ENCODE measurements at regions not wholly inside any gene's neighbourhood (a gene's known extent, or its start where the extent isn't known, plus 50 kb on each side); places are given as distances from the start of the nearest gene placed in this dataset.
"Not testable (repeated sequence)": the region's sequence is repeated elsewhere in the genome, so short reads cannot be mapped to it uniquely, and the experiment has no call there.

DNA sequence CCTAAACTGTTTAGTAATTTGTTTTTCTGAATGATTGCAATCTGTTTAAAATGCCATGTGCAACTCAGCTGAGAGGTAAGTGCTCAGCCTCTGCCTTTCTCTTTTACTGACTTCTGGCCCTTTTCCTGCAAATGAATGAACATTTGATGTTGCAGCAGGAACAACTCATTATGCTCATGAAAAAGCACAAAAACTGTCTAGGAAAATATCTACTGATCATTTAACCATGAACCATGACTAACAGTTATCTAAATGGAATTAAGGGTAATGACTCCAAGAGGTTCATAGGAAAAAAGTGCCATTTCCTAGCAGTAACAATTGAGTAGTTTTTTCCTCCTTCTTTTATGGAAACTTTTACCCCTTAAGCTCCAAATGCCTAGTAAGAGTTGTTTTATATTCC, 70.6 kb upstream of the ANKH start:
- no peak for DNase-seq (ENCODE audit: low spot score)

DNA sequence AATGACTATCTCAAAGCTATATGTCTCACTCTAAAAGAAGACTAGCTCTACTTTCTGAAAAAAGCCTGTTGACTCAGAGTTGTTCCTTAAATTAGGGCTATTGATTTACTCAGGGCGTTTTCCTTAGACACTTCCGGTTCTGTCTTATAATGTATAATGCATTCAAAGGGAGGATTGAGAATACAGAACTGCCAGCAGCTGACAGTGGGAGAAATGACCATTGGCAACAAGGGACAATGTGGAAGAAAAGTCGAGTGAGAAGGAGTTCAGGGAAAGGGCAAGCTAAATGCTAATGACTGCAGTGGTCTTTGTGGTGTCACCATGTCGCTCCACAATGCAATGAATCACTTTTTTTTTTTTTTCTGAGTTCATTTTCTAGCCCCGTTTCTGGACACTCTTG, 65.7 kb upstream of the ANKH start:
- DNase-seq (ENCODE audit: low spot score): peak; percentile 9

DNA sequence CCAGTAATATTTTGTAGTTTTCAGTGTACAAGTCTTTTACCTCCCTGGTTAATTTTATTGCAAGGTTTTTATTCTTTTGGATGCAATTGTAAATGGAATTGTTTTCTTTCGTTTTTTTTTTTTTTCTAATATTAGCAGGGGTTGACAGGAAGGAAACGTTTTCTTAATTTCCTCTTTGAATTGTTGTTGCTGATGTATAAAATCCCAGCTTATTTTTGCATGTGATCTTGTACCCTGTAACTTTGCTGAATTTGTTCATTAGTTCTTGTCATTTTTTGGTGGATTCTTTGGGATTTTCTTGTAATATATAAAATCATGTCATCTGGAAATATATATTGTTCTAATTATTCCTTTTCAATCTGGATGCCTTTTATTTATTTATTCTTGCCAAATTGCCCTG, 65.0 kb upstream of the ANKH start:
- no peak for DNase-seq (ENCODE audit: low spot score)

DNA sequence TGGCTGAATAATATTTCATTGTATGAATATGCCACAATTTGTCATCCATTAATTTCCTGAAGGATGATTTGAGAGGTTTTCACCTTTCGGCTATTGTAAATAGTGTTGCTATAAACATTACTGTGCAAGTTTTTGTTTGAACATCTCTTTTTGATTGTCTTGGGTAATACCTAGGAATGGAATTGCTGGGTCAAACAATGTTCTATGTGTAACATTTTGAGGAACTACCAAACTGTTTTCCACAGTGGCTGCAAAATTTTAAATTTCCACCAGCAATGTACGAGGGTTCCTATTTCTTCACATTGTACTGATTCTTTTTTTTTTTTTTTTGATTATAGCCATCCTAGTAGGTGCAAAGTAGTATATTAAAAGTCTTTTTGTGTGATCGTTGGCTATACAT, 63.8 kb upstream of the ANKH start:
- no peak for DNase-seq (ENCODE audit: low spot score)

DNA sequence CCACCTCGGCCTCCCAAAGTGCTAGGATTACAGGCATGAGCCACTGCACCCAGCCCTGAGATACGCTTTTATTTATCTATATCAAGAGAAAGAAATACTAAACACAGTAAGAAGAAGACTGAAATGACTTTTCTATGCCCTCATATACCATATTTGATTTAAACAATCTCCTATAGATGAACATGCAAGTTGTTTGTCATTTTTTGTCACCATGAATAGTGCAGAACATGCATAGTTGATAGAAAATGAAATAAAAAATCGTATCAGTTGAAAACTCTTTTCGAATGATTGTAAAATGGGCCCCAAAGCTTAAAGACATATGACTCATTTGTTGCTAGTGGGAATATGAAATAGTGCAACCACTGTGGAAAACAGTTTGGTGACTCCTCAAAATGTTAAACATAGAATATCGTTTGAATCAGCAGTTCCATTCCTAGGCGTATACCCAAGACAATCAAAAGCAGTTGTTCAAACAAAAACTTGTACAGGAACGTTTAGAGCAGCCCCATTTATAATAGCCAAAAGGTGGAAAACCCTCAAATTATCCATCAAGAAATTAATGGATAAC, 61.4 kb upstream of the ANKH start:
- no peak for DNase-seq (ENCODE audit: low spot score)

DNA sequence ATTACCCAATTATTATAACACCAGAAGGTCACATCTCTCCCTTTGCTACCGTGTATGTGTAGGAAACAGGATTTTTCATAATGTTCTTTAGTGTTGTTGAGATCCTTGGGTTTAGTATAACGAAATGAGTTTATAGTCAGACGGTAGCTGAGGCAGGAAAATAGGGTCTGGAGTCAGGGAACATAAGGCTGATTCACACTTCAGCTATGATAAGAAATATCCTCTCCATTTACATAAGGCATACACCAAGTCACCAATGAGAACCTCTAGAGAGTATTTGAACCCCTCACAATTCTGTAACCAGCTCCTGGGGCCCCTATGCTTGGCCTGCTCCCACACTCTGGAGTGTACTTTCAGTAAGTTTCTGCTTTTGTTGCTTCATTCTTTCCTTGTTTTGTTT, 58.9 kb upstream of the ANKH start:
- no peak for DNase-seq (ENCODE audit: low spot score)

DNA sequence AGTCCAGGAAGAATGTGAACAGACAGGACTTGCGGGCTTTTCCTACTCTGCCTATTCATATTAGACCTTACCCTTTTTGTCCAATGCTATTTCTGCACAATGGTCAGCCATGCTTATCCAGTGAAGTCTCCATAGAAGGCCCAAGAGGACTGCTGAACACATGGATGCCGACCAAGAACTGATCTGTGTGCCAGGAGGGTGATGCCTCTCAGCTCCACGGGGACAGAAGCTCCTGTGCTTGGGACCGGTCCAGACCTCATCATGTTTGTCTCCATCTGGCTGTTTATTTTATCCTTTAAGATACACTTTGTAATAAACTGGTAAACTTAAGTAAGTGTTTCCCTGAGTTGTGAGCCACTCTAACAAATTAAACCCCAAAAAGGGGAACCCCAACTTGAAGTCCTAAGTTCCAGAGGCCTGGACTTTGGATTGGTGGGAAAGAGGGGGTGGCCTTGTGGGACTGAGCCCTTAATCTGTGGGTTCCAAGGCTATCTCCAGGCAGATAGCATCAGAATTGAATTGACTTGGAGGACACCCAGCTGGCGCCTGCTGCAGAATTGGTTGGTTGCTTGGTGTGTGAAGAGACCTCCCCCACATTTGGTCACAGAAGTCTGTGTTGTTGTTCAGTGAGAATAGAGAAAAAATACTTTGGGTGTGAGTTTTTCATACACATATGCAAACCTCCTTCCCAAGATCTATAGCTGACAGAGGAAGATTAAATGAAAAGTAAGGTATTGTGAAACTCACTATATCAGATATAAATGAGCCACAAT, 57.9 kb upstream of the ANKH start:
- DNase-seq (ENCODE audit: low spot score): no peak

DNA sequence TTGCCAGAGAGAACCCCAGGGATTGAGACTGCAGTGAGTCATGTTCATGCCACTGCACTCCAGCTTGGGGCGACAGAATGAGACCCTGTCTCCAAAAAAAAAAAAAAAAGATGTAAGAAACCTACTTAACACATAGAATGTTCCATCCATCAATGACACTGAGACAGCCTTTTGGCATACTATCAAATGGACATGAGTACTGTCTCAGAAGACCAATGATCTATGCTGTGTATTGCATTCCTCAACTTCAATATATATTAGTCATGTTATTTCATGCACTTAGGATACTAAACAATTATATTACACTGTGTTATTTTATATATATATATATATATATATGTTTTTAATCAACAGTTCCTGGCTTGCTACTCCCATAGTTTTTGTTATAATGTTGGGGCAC, 57.1 kb upstream of the ANKH start:
- DNase-seq (ENCODE audit: low spot score): no peak

DNA sequence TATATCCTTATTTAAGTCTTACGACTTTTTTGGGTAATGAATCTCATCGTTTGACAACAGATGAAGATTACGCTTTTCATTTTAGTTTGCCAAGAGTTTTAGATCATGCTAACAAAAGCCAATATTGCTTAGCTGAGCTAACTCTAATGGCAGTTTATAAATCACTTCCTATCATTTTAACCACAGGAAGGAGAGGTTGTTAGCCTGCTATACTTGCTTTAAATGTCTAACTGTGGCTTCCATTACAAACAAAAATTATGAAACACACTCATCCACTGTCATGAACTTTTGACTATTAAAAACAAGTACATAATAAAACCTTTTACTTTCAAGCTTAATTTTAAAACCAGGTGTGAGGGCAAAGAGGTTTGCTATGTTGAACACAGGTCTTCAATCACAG, 53.7 kb upstream of the ANKH start:
- no peak for DNase-seq (ENCODE audit: low spot score)

DNA sequence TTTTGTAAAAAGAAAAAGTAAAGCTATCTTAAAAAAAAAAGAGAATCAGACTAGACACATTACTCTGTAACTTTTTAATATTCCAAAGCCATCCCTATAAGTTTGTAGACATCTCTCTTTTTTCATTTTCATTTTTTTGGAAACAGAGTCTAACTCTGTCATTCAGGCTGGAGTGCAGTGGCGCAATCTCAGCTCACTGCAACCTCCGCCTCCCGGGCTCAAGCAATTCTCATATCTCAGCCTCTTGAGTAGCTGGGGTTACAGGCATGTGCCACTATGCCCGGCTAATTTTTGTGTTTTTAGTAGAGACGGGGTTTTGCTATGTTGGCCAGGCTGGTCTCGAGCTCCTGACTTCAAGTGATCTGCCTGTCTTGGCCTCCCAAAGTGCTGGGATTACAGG, 51.4 kb upstream of the ANKH start:
- DNase-seq (ENCODE audit: low spot score): not testable (repeated sequence)

DNA sequence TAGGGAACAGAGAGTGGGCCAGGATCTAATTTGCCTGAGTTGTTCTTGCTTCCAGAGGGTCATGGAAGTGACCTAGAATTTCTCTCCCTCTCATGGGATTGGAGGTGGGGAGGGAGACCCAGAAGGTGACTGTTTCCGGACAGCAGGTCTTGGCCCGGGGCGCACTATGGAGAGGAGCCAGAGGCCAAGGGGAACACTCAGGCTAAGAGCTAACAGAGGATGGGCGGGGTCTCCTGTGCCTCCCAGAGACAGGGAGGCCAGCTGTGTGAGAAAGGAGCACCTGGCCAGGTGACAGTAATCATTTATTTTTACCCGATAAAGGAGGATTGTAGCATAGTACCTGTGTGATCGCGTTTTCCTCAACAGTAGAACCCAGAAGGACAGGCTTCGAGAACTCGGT, 50.9 kb upstream of the ANKH start:
- DNase-seq (ENCODE audit: low spot score): no peak

All from pons (tissue), 1 donor.